ENCODE measurements at regions not wholly inside any gene's neighbourhood (a gene's known extent, or its start where the extent isn't known, plus 50 kb on each side); places are given as distances from the start of the nearest gene placed in this dataset.
"Not testable (repeated sequence)": the region's sequence is repeated elsewhere in the genome, so short reads cannot be mapped to it uniquely, and the experiment has no call there.

- Mint-ChIP-seq H3K4me1 (no peaks in the 10 kb centered on the region), H3K9me3 (no peaks in the 10 kb centered on the region), H3K27ac (no peak overlapping the region), H3K27me3 (no peaks in the 10 kb centered on the region), H3K4me3 (no peak overlapping the region), H3K36me3 (ENCODE audit: low read depth) (no peaks in the 10 kb centered on the region)
- ATAC-seq (no peak), DNase-seq (no peak)
Measured at GRCh38 chr4:128424527-128425497, 137.2 kb upstream of the PGRMC2 start.

GRCh38 chr4:128422296-128422695 lies 134.7 kb upstream of the PGRMC2 start:
- not testable (repeated sequence) for DNase-seq; H3K27me3 Mint-ChIP-seq; H3K4me1 Mint-ChIP-seq; H3K9me3 Mint-ChIP-seq; ATAC-seq; H3K4me3 Mint-ChIP-seq; H3K36me3 Mint-ChIP-seq (ENCODE audit: low read depth); H3K27ac Mint-ChIP-seq

- no peaks in the 10 kb centered on the region for H3K9me3 Mint-ChIP-seq
- ATAC-seq: no peak
- no peaks in the 10 kb centered on the region for H3K27me3 Mint-ChIP-seq
- no peak for DNase-seq
- no peak overlapping the region for H3K4me3 Mint-ChIP-seq
- no peaks in the 10 kb centered on the region for H3K4me1 Mint-ChIP-seq
- peaks cover 1% of the 10 kb centered on the region for H3K36me3 Mint-ChIP-seq (ENCODE audit: low read depth)
- no peak overlapping the region for H3K27ac Mint-ChIP-seq
Measured at GRCh38 chr4:128416921-128417320, 129.3 kb upstream of the PGRMC2 start.

- ATAC-seq (no peak), DNase-seq (no peak)
- Mint-ChIP-seq H3K27me3 (no peaks in the 10 kb centered on the region), H3K9me3 (peaks cover 5% of the 10 kb centered on the region), H3K27ac (no peak overlapping the region), H3K4me3 (no peak overlapping the region), H3K36me3 (ENCODE audit: low read depth) (peaks cover 4% of the 10 kb centered on the region), H3K4me1 (peaks cover 3% of the 10 kb centered on the region)
Measured at GRCh38 chr4:128410037-128410436, 122.4 kb upstream of the PGRMC2 start.

GRCh38 chr4:128403586-128403985 lies 116.0 kb upstream of the PGRMC2 start:
- Mint-ChIP-seq H3K27ac (no peak overlapping the region), H3K36me3 (ENCODE audit: low read depth) (peaks cover 16% of the 10 kb centered on the region), H3K4me1 (no peaks in the 10 kb centered on the region), H3K4me3 (no peak overlapping the region), H3K27me3 (no peaks in the 10 kb centered on the region), H3K9me3 (peaks cover 12% of the 10 kb centered on the region)
- ATAC-seq (no peak), DNase-seq (no peak)

- H3K36me3 Mint-ChIP-seq (ENCODE audit: low read depth): peaks cover 4% of the 10 kb centered on the region
- peaks cover 11% of the 10 kb centered on the region for H3K9me3 Mint-ChIP-seq
- no peak for DNase-seq
- H3K27me3 Mint-ChIP-seq: no peaks in the 10 kb centered on the region
- H3K4me3 Mint-ChIP-seq: no peak overlapping the region
- H3K27ac Mint-ChIP-seq: no peak overlapping the region
- no peaks in the 10 kb centered on the region for H3K4me1 Mint-ChIP-seq
- ATAC-seq: no peak
Measured at GRCh38 chr4:128394778-128395177, 107.2 kb upstream of the PGRMC2 start.

- peaks cover 4% of the 10 kb centered on the region for H3K36me3 Mint-ChIP-seq (ENCODE audit: low read depth)
- H3K4me3 Mint-ChIP-seq: no peak overlapping the region
- no peak for DNase-seq
Measured at GRCh38 chr4:128393101-128393704, 105.6 kb upstream of the PGRMC2 start.

GRCh38 chr4:128390475-128390996 lies 102.9 kb upstream of the PGRMC2 start:
- Mint-ChIP-seq H3K36me3 (ENCODE audit: low read depth) (no peaks in the 10 kb centered on the region), H3K27me3 (no peaks in the 10 kb centered on the region), H3K9me3 (no peaks in the 10 kb centered on the region), H3K4me3 (no peak overlapping the region), H3K27ac (no peak overlapping the region), H3K4me1 (no peaks in the 10 kb centered on the region)
- DNase-seq: no peak
- ATAC-seq: no peak

More at GRCh38 chr4:128393101-128393704, 105.6 kb upstream of the PGRMC2 start:
- no peaks in the 10 kb centered on the region for H3K27me3 Mint-ChIP-seq
- no peaks in the 10 kb centered on the region for H3K4me1 Mint-ChIP-seq
- H3K27ac Mint-ChIP-seq: no peak overlapping the region
- peaks cover 10% of the 10 kb centered on the region for H3K9me3 Mint-ChIP-seq
- no peak for ATAC-seq

GRCh38 chr4:128388796-128389195 lies 101.2 kb upstream of the PGRMC2 start:
- Mint-ChIP-seq H3K27ac (no peak overlapping the region), H3K4me1 (no peaks in the 10 kb centered on the region), H3K9me3 (no peaks in the 10 kb centered on the region), H3K36me3 (ENCODE audit: low read depth) (no peaks in the 10 kb centered on the region), H3K4me3 (no peak overlapping the region), H3K27me3 (no peaks in the 10 kb centered on the region)
- ATAC-seq: no peak
- no peak for DNase-seq

GRCh38 chr4:128388352-128388630 lies 100.7 kb upstream of the PGRMC2 start:
- Mint-ChIP-seq H3K27ac (no peak overlapping the region), H3K4me1 (no peaks in the 10 kb centered on the region), H3K36me3 (ENCODE audit: low read depth) (no peaks in the 10 kb centered on the region), H3K4me3 (no peak overlapping the region), H3K27me3 (no peaks in the 10 kb centered on the region), H3K9me3 (no peaks in the 10 kb centered on the region)
- DNase-seq (no peak), ATAC-seq (no peak)

- Mint-ChIP-seq H3K27ac (no peak overlapping the region), H3K4me1 (no peaks in the 10 kb centered on the region), H3K36me3 (ENCODE audit: low read depth) (no peaks in the 10 kb centered on the region), H3K27me3 (no peaks in the 10 kb centered on the region), H3K4me3 (no peak overlapping the region), H3K9me3 (no peaks in the 10 kb centered on the region)
- DNase-seq: no peak
- no peak for ATAC-seq
Measured at GRCh38 chr4:128387600-128388351, 100.2 kb upstream of the PGRMC2 start.

GRCh38 chr4:128386761-128387599 lies 99.4 kb upstream of the PGRMC2 start:
- Mint-ChIP-seq H3K4me3 (no peak overlapping the region), H3K9me3 (no peaks in the 10 kb centered on the region), H3K27me3 (no peaks in the 10 kb centered on the region), H3K36me3 (ENCODE audit: low read depth) (no peaks in the 10 kb centered on the region), H3K4me1 (no peaks in the 10 kb centered on the region), H3K27ac (no peak overlapping the region)
- ATAC-seq (no peak), DNase-seq (no peak)

- Mint-ChIP-seq H3K9me3 (no peaks in the 10 kb centered on the region), H3K4me3 (no peak overlapping the region), H3K27ac (no peak overlapping the region), H3K4me1 (no peaks in the 10 kb centered on the region), H3K36me3 (ENCODE audit: low read depth) (no peaks in the 10 kb centered on the region), H3K27me3 (no peaks in the 10 kb centered on the region)
- DNase-seq (no peak), ATAC-seq (no peak)
Measured at GRCh38 chr4:128385683-128386304, 98.2 kb upstream of the PGRMC2 start.

All from activated naive CD8-positive, alpha-beta T cell treated with anti-CD3 and anti-CD28 coated beads, Interleukin-2, amount 50 U/mL, for 24 hours (primary cell).